GM18868 (cell line): ENCODE measurements at regions not wholly inside any gene's neighbourhood (a gene's known extent, or its start where the extent isn't known, plus 50 kb on each side); places are given as distances from the start of the nearest gene placed in this dataset.

ENCODE experiments used
- ATAC-seq: cut with Tn5 transposase; IDR thresholded peaks from one replicate; pipeline ENCODE4 v1.9.1; 2021; ENCODE audit warnings: mild to moderate bottlenecking, moderate library complexity; ENCODE audit not compliant: unreplicated experiment

GRCh38 chr6:22455378-22455777, 114.0 kb upstream of the HDGFL1 start:
- no peak for ATAC-seq

DNA sequence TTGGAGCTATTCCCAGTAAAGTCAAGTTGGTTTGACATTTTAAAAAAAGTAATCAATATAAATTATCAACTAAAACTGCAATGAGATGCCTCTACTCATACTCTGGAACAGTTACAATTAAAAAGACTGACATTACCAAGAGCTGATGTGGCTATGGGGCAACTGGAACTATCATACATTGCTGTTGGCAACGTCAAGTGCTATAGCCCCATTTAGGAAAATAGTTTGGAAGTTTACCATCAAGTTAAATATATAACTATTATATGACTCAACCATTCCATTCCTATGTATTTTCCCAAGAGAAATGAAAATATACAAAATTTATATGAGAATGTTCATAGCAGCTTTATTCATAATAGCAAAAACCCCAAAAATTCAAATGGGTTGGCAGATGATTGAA, 111.4 kb upstream of the HDGFL1 start:
- ATAC-seq = no peak

GRCh38 chr6:22466665-22467245, 102.6 kb upstream of the HDGFL1 start:
- no peak for ATAC-seq

DNA sequence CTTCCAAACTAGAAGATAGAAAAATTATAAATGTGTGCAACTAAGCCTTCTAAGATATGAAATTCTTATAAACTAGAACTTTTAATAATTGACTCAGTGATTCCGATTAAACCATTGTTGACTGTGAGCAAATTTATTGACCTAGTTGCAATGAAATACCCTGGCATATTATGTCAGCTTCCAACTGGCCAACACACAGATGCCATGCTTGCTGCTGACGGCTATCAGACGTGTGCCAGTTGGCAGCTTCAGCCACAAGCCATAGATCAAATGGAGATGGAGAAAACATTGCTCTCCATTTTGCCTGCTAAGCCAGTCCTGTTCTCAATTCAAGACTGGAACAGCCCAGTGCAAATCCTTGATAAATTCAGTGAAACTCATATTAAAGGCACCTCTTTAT, 101.7 kb upstream of the HDGFL1 start:
- ATAC-seq = no peak

DNA sequence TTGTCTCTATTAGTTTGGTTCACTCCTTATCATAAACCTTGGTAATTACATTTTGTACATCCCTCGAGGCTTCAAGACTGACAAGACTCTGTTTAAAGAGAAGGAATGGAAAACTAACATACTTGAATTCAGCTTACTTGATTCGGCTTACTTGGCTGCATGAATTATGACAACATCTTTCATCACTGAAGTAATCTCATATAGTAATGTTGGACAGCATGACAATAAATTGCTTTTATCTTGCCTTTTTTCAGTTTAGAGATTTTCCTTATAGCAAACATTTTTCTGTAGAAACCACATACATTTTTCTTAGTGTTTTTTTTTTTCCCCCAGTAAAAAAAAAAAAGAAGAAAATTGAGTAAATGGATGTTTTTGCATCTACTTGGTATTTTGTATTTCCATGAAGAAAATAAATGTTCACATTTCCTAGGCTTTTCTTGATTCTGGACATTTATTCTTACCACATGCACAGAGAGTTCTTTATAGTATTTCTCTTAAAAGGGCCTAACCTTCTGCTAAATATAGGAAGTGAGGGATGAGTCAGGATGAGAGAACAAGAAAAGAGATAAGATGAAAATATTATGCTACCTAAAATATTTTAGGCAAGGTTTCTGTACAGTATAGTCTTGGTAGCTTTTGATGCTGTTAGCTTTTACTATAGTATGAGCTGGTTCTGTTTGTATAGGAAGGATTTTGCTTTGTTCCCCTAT, 101.0 kb upstream of the HDGFL1 start:
- no peak for ATAC-seq

DNA sequence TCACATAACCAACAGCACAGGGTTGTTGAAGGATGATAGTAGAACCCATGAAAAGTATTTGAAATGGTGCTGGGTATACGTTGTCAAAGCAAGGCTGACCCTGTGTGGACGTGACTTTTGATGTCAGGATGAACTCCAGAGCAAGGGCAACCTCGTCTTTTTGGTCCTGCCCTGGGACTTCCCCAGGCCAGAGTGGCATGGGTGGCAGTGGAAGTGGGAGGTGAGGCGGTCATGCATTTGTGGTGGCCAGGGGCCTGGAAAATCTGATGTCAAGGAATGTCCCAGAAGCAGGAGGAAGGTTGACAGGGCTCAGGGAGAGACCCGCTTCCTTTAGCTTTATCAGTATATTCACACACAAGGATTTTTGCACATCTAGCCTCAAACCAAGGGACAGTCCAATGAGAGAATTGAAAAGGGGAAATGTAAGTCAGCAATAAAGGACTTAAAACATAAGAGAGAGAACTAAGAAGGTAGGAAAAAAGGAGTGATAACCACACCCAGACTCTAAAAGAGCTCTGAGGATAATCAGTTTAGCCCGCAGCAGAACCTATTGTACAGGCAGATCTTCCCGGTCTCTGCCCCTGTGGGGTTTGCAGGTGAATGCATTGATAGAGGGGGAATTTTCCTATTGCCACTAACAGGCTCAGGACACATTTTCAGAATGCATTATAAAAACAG, 98.8 kb upstream of the HDGFL1 start:
- ATAC-seq = no peak

DNA sequence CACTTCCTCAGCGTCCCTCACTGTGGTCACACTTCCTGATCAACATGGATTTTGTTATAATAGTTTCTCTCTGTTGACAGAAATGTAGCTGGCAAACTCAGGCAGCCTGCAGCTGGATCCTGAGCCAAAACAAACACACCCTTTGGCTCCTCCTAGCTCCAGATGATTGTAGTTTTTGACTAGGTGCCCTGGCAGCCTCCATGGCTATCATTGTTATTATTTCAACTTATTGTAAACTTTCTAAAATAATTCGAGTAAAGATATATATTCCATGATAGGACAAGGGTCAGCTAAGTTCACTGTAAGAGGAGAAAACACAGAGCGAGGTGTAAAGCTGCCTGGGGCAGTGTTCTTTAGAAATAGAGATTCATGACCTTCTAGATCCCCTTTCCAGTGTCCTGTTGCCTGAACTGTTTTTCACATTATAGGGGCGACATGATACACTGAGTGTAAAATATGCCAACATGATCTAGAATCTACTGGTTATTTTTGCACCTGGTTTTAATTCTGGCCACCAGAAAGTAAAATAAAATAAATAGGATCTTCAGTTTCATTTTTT, 98.2 kb upstream of the HDGFL1 start:
- no peak for ATAC-seq

- no peak for ATAC-seq
Observed at GRCh38 chr6:22471746-22472145, 97.6 kb upstream of the HDGFL1 start.

DNA sequence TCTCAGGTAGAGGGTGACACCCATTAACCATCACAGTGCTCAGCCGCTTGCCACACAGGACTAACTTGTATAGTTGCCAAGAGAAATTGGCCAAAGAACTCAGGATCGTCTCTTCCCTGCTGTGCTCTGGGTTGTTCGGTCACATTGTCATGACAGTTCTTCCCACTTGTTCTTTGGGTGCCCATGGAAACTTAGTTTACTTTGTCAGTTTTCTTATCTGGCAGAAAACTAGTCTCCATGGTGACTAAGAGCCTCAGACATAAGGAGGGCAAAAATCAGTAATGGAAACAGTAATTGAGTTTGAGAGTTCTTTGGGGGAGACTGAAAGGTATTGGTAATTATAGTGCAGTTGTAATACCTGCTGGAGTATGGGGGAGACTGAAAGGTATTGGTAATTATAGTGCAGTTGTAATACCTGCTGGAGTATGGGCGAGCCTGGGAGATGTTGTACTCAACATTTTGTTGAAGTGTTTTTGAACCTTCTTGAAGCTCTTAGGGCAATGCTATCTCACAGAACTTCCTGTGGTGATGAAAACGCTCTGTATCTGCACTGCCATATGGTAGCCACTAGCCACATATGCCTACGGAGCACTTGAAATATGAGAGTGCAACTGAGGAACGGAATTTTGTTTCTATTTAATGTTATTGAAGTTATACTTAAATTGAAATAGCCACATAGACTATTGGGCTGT, 95.2 kb upstream of the HDGFL1 start:
- ATAC-seq = no peak

DNA sequence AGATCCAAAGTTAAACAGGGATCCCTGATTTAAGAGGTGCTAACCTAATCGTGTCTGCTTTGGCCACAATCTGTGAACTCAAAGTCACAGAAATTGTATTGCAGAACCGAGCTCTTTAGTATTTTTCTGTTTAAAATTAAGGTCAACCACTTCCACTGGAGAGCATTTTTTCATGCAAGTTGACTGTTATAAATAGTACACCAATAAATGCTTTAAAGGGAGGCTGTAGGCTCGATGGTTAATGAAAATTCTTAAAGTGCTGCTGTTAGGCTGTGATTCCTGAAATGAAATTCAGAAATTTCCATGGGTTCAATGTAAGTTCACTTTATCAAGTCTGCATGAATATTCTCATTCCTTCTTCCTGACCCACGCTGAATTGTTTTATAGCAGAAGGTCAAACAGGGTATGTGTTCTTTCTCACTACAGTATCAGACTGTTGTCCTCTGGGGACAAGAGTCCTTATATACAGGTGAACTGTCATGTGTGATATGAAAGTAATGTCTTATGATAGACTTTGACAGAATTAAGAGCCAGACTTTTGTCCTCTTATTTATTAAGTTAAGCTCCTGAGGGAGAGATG, 92.5 kb upstream of the HDGFL1 start:
- no peak for ATAC-seq

GRCh38 chr6:22497276-22497675, 72.1 kb upstream of the HDGFL1 start:
- ATAC-seq = no peak

DNA sequence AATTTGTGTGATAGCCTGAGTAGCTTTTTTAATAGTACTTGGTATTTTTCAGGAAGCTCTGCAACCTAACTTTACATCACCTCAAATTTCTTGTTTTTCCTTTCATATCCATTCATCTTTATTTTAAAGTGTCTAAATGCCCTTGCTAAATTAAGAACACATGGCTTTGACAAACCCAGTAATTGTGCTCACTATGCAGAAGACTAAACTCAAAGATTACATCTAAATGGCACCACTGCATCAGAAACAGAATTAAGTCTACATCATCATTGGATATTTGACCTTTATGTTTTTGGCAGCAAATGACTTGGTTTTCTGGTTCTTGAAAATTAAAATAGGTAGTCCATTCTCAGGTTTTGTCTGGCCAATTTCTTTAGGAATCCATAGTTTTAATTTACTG, 69.6 kb upstream of the HDGFL1 start:
- ATAC-seq = no peak

DNA sequence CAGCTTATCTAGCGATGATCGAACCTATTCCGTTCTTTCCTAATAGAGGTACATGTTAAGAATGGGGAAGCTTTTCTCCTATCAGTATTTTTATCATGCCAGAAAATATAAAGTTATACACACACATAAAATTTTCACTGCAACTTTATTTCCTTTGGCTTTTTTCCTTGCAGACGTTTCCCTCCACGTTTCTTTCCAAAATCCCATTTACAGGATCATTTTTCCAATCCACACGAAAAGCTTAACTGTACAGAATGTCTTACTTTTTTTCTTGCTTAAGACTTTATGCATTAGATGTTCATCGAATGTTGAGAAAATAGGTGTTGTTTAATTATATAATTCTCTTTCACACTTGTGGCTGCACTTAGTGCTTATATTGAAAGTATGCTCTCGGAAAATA, 62.9 kb upstream of the HDGFL1 start:
- no peak for ATAC-seq

DNA sequence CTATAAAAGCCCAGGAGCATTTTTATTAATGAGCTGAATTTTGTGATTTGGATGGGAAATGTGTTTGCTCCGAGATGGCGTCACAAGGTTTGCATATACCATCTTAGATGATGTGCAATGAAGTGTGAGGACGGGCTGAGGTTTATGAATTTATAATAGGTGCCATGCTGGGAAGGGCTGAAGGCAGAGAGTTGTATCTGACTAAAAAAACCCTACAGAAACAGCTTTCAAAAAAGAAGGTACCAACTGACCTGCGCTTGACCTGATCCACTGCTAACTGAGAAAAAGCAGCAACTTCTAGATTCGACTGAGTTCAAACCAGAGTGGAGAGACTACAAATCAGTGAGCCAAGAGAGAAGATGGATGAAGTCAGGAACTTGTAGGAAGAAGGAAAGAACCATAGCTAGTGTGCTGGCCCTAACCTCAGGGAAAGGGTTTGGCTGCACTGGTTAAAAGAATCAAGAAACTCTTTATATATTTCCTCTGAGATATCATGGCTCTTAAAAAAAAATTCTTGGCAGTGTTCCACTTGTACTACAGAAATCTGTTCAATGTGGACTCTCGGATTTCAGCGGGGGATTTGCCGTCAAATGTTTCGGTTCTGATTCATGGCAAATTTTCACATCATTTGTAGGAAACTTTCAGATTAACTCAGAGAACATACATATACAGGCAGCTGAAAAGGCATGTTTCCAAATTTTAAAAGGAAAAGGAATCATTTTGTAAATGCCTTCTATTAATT, 56.5 kb upstream of the HDGFL1 start:
- ATAC-seq = no peak

- no peak for ATAC-seq
Observed at GRCh38 chr6:22513667-22514066, 55.7 kb upstream of the HDGFL1 start.

- no peak for ATAC-seq
Observed at GRCh38 chr6:22519237-22519636, 50.1 kb upstream of the HDGFL1 start.
